NCI-H2029 treated with DMSO at 0.1 percent for 48 hours (cell line): ENCODE measurements at regions not wholly inside any gene's neighbourhood (a gene's known extent, or its start where the extent isn't known, plus 50 kb on each side); places are given as distances from the start of the nearest gene placed in this dataset.

Source experiments
- DNase-seq: peaks from one replicate; lab custom pipeline; 2025; lab: John Stamatoyannopoulos, UW

DNA sequence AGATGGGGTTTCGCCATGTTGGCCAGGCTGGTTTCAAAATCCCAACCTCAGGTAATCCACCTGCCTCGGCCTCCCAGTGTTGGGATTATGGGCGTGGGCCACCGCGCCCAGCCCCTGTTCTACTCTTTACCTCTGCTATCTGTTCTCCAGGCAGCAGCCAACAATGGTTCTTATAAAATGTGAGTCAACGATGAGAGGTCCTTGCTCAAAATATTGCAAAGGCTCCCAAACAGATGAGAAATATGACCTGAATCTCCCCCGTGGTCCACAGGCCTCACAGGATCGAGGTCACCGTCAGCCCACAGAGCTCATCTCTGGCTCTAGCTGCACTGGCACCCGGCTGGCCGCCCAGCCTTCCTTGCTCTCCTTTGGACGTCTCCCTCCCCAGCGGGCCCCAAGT lies 62.0 kb upstream of the EGFR start:
- no peak for DNase-seq

DNA sequence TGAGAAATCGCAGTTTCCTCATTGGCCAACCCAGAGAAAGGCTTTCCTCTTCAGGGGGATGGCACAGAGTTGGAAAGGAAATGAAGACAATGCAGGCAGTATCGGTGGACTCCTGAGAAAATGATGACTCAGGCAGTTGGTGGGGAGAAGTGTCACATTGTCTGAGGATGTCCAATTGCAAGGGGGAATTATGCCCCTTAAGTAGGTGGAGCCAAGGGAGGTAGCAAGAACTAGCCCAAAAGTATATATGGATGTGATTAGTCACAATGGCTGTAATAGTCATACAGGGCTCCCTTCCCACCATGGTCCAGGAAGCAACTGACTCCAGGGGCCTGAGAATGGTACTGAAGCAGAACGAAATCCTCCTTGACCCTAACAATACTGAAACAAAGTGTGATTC lies 58.3 kb upstream of the EGFR start:
- no peak for DNase-seq

DNA sequence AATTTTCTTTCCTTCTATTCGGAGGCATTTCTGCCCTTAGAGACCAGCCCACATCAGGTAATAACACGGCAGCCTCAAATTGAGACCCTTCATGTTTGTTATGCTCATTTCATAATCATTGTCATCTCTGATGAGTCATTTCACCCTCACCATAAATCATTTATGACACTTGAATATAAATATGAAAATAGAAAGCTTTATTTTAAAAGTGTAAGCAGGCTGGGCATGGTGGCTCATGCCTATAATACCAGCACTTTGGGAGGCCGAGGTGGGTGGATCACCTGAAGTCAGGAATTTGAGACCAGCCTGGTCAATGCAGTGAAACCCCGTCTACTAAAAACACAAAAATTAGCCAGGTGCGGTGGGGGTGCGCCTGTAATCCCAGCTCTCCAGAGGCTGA lies 57.4 kb upstream of the EGFR start:
- no peak for DNase-seq

DNA sequence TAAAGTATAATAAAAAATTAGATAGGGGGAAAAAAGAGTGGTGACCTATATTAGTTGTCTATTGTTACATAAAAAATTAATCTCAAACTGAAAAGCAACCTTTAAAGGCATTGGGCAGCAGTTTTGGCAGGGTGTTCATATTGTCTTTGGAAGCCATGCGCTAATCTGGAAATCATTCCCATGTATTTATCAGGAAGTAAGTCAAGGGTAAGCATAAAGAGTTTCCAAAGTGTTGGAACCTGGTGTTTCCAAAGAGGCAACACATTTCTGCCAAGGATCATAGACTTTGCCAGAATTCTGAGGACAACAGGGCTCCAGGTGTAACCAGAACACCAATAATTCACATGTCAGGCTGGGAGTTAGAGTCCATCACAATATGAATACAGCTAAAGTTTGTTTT lies 55.7 kb upstream of the EGFR start:
- no peak for DNase-seq

DNA sequence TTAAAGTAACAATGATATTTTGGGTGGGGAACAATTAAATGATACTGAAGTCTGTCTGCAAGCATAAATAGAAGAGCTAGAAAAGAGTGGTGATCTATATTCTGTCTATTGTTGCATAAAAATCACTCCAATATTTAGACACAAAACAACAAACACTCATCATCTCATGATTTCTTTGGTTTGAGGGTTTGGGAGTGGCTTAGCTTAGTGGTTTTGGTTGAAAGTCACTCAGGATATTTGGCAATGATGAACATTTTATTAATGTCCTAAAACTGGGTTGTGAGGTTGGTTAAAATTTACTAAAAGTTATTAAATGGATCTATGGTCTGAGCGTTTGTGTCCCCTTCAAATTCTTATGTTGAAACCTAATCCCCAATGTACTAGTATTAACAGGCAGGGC lies 54.7 kb upstream of the EGFR start:
- no peak for DNase-seq

DNA sequence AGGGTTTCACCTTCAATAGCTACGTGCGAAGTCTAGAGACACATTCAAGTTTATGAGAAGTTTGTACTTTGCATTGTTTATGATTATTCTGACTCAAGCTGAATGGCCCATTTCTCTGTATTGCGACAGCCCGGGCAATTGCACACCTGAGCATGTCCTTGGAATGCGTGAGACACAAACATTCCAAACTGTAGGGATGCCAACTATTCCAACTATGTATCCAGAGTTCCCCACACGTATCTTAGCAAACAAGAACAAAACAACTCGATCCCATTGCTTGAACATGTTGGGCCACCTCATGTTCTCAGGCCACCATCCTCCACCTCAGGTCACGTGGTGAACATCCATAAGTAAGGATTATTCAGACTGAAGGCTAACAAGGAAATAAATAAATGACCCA lies 51.4 kb upstream of the EGFR start:
- no peak for DNase-seq

DNA sequence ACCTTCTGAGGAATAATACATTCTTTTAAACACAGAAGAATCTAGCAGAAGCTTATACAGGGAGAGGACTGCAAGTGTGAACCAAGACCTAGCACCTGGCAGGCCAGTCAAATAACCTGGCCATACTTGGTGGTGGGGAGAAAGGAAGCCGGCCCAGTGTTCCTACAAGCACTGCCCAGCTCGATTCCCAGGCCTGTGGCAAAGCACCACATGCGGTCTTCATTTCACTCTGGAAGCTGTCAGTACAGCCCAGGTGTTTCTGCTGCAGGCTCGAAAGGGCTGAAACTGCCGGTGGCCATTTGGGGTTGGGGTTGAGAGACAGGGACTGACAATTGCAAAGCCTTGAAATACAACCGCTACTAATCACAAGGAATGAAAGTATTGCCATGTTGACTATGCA lies 50.8 kb upstream of the EGFR start:
- no peak for DNase-seq
